MM.1S (cell line): ENCODE measurements at regions not wholly inside any gene's neighbourhood (a gene's known extent, or its start where the extent isn't known, plus 50 kb on each side); places are given as distances from the start of the nearest gene placed in this dataset.

Experiments
- CTCF ChIP-seq: fragments of 300-600 bp; sonication (generic); IDR thresholded peaks from 2 replicates; pipeline ENCODE4 v1.5.1; 2016; ENCODE audit warnings: antibody characterized with exemption, low read length, mixed read lengths
- EZH2 ChIP-seq: fragments of 300-600 bp; sonication (generic); optimal IDR thresholded peaks from 2 replicates; pipeline ENCODE3; 2017; ENCODE audit warnings: low read depth, mild to moderate bottlenecking, antibody characterized with exemption, low read length, mixed read lengths

GRCh38 chrX:99413317-99413716, 996.8 kb downstream of the PCDH19 start:
- TF ChIP-seq EZH2, result no peak
- TF ChIP-seq CTCF, result no peak
